ENCODE measurements at regions not wholly inside any gene's neighbourhood (a gene's known extent, or its start where the extent isn't known, plus 50 kb on each side); places are given as distances from the start of the nearest gene placed in this dataset.

DNA sequence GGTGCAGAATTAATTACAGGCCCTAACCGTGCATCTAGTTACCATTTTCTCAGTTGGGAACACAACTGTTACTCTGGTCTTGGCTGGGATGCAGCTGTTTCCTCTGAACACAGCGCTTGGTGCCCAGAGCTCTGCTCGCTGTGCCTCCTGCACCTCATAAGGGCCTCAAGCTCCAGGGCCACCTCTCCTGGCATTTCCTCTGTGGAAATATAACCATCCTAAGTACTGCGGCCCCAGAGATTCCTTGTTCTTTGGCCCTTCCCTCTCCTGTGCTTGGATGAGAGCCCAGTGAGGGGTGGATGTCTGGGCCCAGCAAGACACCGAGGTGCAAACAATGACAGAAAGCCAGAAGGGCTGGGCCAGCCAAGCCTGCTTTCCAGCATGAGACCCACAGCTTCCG lies 169.9 kb upstream of the CST7 start:
- H3K36me3 ChIP-seq (ENCODE audit: control insufficient read depth, insufficient read depth, low read length): no peaks in the 10 kb centered on the region
- no peaks in the 10 kb centered on the region for H3K4me1 ChIP-seq (ENCODE audit: control insufficient read depth, insufficient read depth, low read length)
- H4K91ac ChIP-seq (ENCODE audit: insufficient read depth, low read depth, low read length): no peak overlapping the region
- ATAC-seq (ENCODE audit: low read depth) (no peak), DNase-seq (no peak)
- ChIA-PET POLR2A (ENCODE audit: unreplicated experiment) (no interaction called here), CTCF (no interaction called here)
- H2BK20ac ChIP-seq (ENCODE audit: low read depth, low read length): no peak overlapping the region
- no peak overlapping the region for H2AK9ac ChIP-seq (replicated peaks; ENCODE audit: low read depth, low read length, poor library complexity)
- no peak overlapping the region for H4K8ac ChIP-seq (ENCODE audit: low read depth in 2 of 2, low read length in 2 of 2)
- intact Hi-C loops (cut with micrococcal nuclease): loop anchor here (10.0 kb wide), 1 partner anchor 254 kb away; no protein-coding TSS in a partner anchor
- H3K79me1 ChIP-seq (ENCODE audit: low read depth in 1 of 2, low read length in 2 of 2): no peaks in the 10 kb centered on the region
- in situ Hi-C loops (cut with MboI; ENCODE audit: low sequenced_read_pairs): no loop called here
- H2BK15ac ChIP-seq (ENCODE audit: low read depth, low read length): no peak overlapping the region
- no peak overlapping the region for H3K4me3 ChIP-seq (ENCODE audit: insufficient read depth, low read depth, low read length)
- no peak overlapping the region for H3K27ac ChIP-seq (ENCODE audit: insufficient read depth, low read length)
- H3K14ac ChIP-seq (replicated peaks; ENCODE audit: low read depth, low read length): no peak overlapping the region
- BruUV-seq (replicated peaks): no TSS peak
- H3K23ac ChIP-seq (ENCODE audit: low read depth, low read length): no peak overlapping the region
- 0 out of 2 replicates have a peak, but pooled peaks cover 1% of the 10 kb centered on the region for H3K9me3 ChIP-seq (ENCODE audit: control insufficient read depth, insufficient read depth, low read length)
- H2AFZ ChIP-seq (replicated peaks; ENCODE audit: low read length, poor library complexity): no peak overlapping the region
- dilution Hi-C loops (cut with HindIII; ENCODE audit: low sequenced_read_pairs, unreplicated experiment): no loop called here
- no peak overlapping the region for H2BK5ac ChIP-seq (ENCODE audit: low read depth, low read length, poor library complexity, severe bottlenecking)
- H3K9me1 ChIP-seq (ENCODE audit: insufficient read depth, low read length): no peaks in the 10 kb centered on the region
- no peaks in the 10 kb centered on the region for H4K20me1 ChIP-seq (ENCODE audit: insufficient read depth, low read length)
- peaks cover 43% of the 10 kb centered on the region for H3K27me3 ChIP-seq (ENCODE audit: control insufficient read depth, insufficient read depth, low read length)
- H4K5ac ChIP-seq (ENCODE audit: low read depth, low read length): no peak overlapping the region
- no CpG with 5 or more reads among the region's 6 CpGs for WGBS, 2 experiments (ENCODE audit: extremely low coverage in 2 of 2, insufficient read length in 1 of 2)
- TF ChIP-seq FOS (IDR thresholded peaks at IDR 0.05; ENCODE audit: low read depth, low read length) (no peak), CHD1 (IDR thresholded peaks at IDR 0.05; ENCODE audit: low read depth, low read length) (no peak), BHLHE40 (IDR thresholded peaks at IDR 0.05; ENCODE audit: low read depth, low read length) (no peak), SMC3 (IDR thresholded peaks at IDR 0.05; ENCODE audit: low read depth, low read length) (no peak), RFX5 (IDR thresholded peaks at IDR 0.05; ENCODE audit: low read depth, low read length) (no peak), NFE2L2 (IDR thresholded peaks at IDR 0.05; ENCODE audit: low read depth, low read length) (no peak), MAZ (IDR thresholded peaks at IDR 0.05; ENCODE audit: borderline replicate concordance, low read depth, low read length) (no peak), MAFK (IDR thresholded peaks at IDR 0.05; ENCODE audit: low read depth, low read length) (no peak), MXI1 (IDR thresholded peaks at IDR 0.05; ENCODE audit: borderline replicate concordance, low read depth, low read length) (no peak), POLR2A (IDR thresholded peaks at IDR 0.05; ENCODE audit: low read depth, low read length) (no peak), RAD21 (IDR thresholded peaks at IDR 0.05; ENCODE audit: low read length) (no peak)
- TF ChIP-seq, protein P1, sequence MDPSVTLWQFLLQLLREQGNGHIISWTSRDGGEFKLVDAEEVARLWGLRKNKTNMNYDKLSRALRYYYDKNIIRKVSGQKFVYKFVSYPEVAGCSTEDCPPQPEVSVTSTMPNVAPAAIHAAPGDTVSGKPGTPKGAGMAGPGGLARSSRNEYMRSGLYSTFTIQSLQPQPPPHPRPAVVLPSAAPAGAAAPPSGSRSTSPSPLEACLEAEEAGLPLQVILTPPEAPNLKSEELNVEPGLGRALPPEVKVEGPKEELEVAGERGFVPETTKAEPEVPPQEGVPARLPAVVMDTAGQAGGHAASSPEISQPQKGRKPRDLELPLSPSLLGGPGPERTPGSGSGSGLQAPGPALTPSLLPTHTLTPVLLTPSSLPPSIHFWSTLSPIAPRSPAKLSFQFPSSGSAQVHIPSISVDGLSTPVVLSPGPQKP (IDR thresholded peaks at IDR 0.05; ENCODE audit: borderline replicate concordance, low read depth, low read length): no peak
- TF ChIP-seq, protein P2, sequence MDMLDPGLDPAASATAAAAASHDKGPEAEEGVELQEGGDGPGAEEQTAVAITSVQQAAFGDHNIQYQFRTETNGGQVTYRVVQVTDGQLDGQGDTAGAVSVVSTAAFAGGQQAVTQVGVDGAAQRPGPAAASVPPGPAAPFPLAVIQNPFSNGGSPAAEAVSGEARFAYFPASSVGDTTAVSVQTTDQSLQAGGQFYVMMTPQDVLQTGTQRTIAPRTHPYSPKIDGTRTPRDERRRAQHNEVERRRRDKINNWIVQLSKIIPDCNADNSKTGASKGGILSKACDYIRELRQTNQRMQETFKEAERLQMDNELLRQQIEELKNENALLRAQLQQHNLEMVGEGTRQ (IDR thresholded peaks at IDR 0.05; ENCODE audit: low read depth, low read length): no peak
- TF ChIP-seq, protein P3, sequence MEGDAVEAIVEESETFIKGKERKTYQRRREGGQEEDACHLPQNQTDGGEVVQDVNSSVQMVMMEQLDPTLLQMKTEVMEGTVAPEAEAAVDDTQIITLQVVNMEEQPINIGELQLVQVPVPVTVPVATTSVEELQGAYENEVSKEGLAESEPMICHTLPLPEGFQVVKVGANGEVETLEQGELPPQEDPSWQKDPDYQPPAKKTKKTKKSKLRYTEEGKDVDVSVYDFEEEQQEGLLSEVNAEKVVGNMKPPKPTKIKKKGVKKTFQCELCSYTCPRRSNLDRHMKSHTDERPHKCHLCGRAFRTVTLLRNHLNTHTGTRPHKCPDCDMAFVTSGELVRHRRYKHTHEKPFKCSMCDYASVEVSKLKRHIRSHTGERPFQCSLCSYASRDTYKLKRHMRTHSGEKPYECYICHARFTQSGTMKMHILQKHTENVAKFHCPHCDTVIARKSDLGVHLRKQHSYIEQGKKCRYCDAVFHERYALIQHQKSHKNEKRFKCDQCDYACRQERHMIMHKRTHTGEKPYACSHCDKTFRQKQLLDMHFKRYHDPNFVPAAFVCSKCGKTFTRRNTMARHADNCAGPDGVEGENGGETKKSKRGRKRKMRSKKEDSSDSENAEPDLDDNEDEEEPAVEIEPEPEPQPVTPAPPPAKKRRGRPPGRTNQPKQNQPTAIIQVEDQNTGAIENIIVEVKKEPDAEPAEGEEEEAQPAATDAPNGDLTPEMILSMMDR (conservative IDR thresholded peaks at IDR 0.05; ENCODE audit: low read depth, low read length): no peak
- no peak overlapping the region for H2AK5ac ChIP-seq (ENCODE audit: low read depth, low read length)
- H3K4me2 ChIP-seq (ENCODE audit: low read depth, low read length): no peak overlapping the region
- H3K18ac ChIP-seq (ENCODE audit: low read depth, low read length): no peak overlapping the region
- no peak overlapping the region for H3K9ac ChIP-seq (ENCODE audit: low read depth, low read length)
- H2BK120ac ChIP-seq (ENCODE audit: low read depth, low read length): no peak overlapping the region
- H3K4ac ChIP-seq (ENCODE audit: low read depth, low read length): no peak overlapping the region
- no peak overlapping the region for H3K56ac ChIP-seq (ENCODE audit: extremely low read depth, insufficient read depth, low read length)
